ENCODE measurements at regions not wholly inside any gene's neighbourhood (a gene's known extent, or its start where the extent isn't known, plus 50 kb on each side); places are given as distances from the start of the nearest gene placed in this dataset.
"Not testable (repeated sequence)": the region's sequence is repeated elsewhere in the genome, so short reads cannot be mapped to it uniquely, and the experiment has no call there.

GRCh38 chr4:187687697-187688096, 307.9 kb upstream of the ZFP42 start:
- ChIA-PET CTCF (no interaction called here), POLR2A (no interaction called here)
- Histone ChIP-seq H3K4me3 (ENCODE audit: low read depth, low read length) (no peak overlapping the region), H3K36me3 (ENCODE audit: control insufficient read depth in 2 of 2, insufficient read depth in 1 of 2, low read length in 2 of 2) (no peaks in the 10 kb centered on the region), H3K4me1 (ENCODE audit: control insufficient read depth, insufficient read depth, low read length) (no peaks in the 10 kb centered on the region), H3K9me3 (ENCODE audit: control insufficient read depth, insufficient read depth, low read depth, low read length) (no peaks in the 10 kb centered on the region), H3K27ac (ENCODE audit: extremely low read depth, low read depth, low read length) (no peak overlapping the region)
- TF ChIP-seq ZNF645 (tag by site-specific recombination; IDR thresholded peaks at IDR 0.05) = no peak
- no peak for TF ChIP-seq HOXA7 (CRISPR knock-in tag; IDR thresholded peaks at IDR 0.05; ENCODE audit: borderline replicate concordance)
- TF ChIP-seq ZNF362 (tag by site-specific recombination; IDR thresholded peaks at IDR 0.05) = no peak
- TF ChIP-seq ZNF529 (tag by site-specific recombination; IDR thresholded peaks at IDR 0.05; ENCODE audit: insufficient replicate concordance) = no peak
- no peak for TF ChIP-seq ZNF555 (tag by site-specific recombination; conservative IDR thresholded peaks at IDR 0.05)
- TF ChIP-seq ZNF423 (tag by site-specific recombination; IDR thresholded peaks at IDR 0.05) = no peak
- no peak for TF ChIP-seq FEZF1 (tag by site-specific recombination; IDR thresholded peaks at IDR 0.05)
- TF ChIP-seq ZNF214 (tag by site-specific recombination; IDR thresholded peaks at IDR 0.05; ENCODE audit: borderline replicate concordance) = no peak
- TF ChIP-seq ZNF184 (tag by site-specific recombination; IDR thresholded peaks at IDR 0.05) = no peak

GRCh38 chr4:187692626-187693025, 302.9 kb upstream of the ZFP42 start:
- TF ChIP-seq HOXD13 (CRISPR knock-in tag; IDR thresholded peaks at IDR 0.05; ENCODE audit: borderline replicate concordance) (no peak), ZBTB20 (tag by site-specific recombination; IDR thresholded peaks at IDR 0.05) (no peak), ZNF518A (tag by site-specific recombination; conservative IDR thresholded peaks at IDR 0.05; ENCODE audit: low read depth) (no peak), ZNF701 (tag by site-specific recombination; IDR thresholded peaks at IDR 0.05) (no peak), ZNF777 (tag by site-specific recombination; IDR thresholded peaks at IDR 0.05; ENCODE audit: borderline replicate concordance) (no peak), ZNF571 (tag by site-specific recombination; IDR thresholded peaks at IDR 0.05) (no peak), ZNF600 (tag by site-specific recombination; IDR thresholded peaks at IDR 0.05) (no peak), ZNF629 (tag by site-specific recombination; IDR thresholded peaks at IDR 0.05) (no peak), ZNF529 (tag by site-specific recombination; IDR thresholded peaks at IDR 0.05; ENCODE audit: insufficient replicate concordance) (no peak), PRDM1 (tag by site-specific recombination; IDR thresholded peaks at IDR 0.05) (no peak), ZNF660 (tag by site-specific recombination; IDR thresholded peaks at IDR 0.05) (no peak), ZNF530 (tag by site-specific recombination; IDR thresholded peaks at IDR 0.05; ENCODE audit: low read depth) (no peak), ZNF221 (tag by site-specific recombination; IDR thresholded peaks at IDR 0.05; ENCODE audit: borderline replicate concordance) (no peak), ZNF292 (tag by site-specific recombination; IDR thresholded peaks at IDR 0.05; ENCODE audit: borderline replicate concordance, low read depth) (no peak), ZBTB48 (tag by site-specific recombination; IDR thresholded peaks at IDR 0.05) (no peak), SETDB1 (IDR thresholded peaks at IDR 0.05; ENCODE audit: insufficient read length, low read length) (no peak), ZNF792 (tag by site-specific recombination; IDR thresholded peaks at IDR 0.05) (no peak), ZNF132 (tag by site-specific recombination; IDR thresholded peaks at IDR 0.05; ENCODE audit: borderline replicate concordance) (no peak)
- POLR2A ChIA-PET = no interaction called here
- CTCF ChIA-PET = no interaction called here
- Histone ChIP-seq H3K36me3 (ENCODE audit: control insufficient read depth in 2 of 2, insufficient read depth in 1 of 2, low read length in 2 of 2) (no peaks in the 10 kb centered on the region), H3K9me3 (ENCODE audit: control insufficient read depth, insufficient read depth, low read depth, low read length) (no peaks in the 10 kb centered on the region), H3K4me3 (ENCODE audit: low read depth, low read length) (no peak overlapping the region), H3K27ac (ENCODE audit: extremely low read depth, low read depth, low read length) (no peak overlapping the region), H3K4me1 (ENCODE audit: control insufficient read depth, insufficient read depth, low read length) (no peaks in the 10 kb centered on the region)

GRCh38 chr4:187695531-187695930, 300.0 kb upstream of the ZFP42 start:
- H3K4me1 ChIP-seq (ENCODE audit: control insufficient read depth, insufficient read depth, low read length); CTCF ChIA-PET; H3K4me3 ChIP-seq (ENCODE audit: low read depth, low read length); H3K9me3 ChIP-seq (ENCODE audit: control insufficient read depth, insufficient read depth, low read depth, low read length); POLR2A ChIA-PET; H3K27ac ChIP-seq (ENCODE audit: extremely low read depth, low read depth, low read length); H3K36me3 ChIP-seq (ENCODE audit: control insufficient read depth in 2 of 2, insufficient read depth in 1 of 2, low read length in 2 of 2): not testable (repeated sequence)

Data from HEK293 (cell line).